GM19372 (cell line): ENCODE measurements at regions not wholly inside any gene's neighbourhood (a gene's known extent, or its start where the extent isn't known, plus 50 kb on each side); places are given as distances from the start of the nearest gene placed in this dataset.

ENCODE experiments used
- ATAC-seq: cut with Tn5 transposase; IDR thresholded peaks from one replicate; pipeline ENCODE4 v1.9.1; 2021; ENCODE audit warnings: mild to moderate bottlenecking, low read depth, moderate library complexity; ENCODE audit not compliant: unreplicated experiment

GRCh38 chr2:118791483-118791882, 56.0 kb downstream of the EN1 start:
- no peak for ATAC-seq

DNA sequence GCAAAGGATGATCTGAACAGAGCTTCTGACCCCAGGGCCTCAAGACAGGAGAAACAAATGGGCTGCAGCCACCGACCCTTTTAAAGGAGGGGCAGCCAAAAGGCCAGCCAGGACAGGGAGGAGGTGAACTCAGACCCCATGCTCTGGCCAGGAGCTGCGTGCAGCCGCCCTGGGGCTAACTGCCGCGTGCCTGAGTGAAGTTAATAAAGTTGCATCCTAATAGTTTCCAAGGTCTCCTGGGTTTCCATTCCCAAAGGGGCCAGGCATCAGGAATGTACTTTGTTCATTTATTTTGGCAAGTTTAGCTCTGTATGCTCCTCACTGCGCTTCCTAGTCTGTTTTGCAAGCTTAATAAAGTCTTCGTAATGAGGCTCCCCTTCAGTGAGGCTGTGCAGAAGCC, 60.7 kb downstream of the EN1 start:
- no peak for ATAC-seq

GRCh38 chr2:118784860-118785259, 62.6 kb downstream of the EN1 start:
- no peak for ATAC-seq

GRCh38 chr2:118779362-118779761, 68.1 kb downstream of the EN1 start:
- ATAC-seq, result no peak

GRCh38 chr2:118774458-118775133, 72.9 kb downstream of the EN1 start:
- peak; percentile 72 for ATAC-seq

GRCh38 chr2:118773826-118774225, 73.6 kb downstream of the EN1 start:
- no peak for ATAC-seq

GRCh38 chr2:118772487-118773200, 74.8 kb downstream of the EN1 start:
- no peak for ATAC-seq

- no peak for ATAC-seq
Observed at GRCh38 chr2:118769707-118770400, 77.6 kb downstream of the EN1 start.

GRCh38 chr2:118766871-118767270, 80.6 kb downstream of the EN1 start:
- no peak for ATAC-seq

- ATAC-seq, result no peak
Observed at GRCh38 chr2:118764855-118765254, 82.6 kb downstream of the EN1 start.

DNA sequence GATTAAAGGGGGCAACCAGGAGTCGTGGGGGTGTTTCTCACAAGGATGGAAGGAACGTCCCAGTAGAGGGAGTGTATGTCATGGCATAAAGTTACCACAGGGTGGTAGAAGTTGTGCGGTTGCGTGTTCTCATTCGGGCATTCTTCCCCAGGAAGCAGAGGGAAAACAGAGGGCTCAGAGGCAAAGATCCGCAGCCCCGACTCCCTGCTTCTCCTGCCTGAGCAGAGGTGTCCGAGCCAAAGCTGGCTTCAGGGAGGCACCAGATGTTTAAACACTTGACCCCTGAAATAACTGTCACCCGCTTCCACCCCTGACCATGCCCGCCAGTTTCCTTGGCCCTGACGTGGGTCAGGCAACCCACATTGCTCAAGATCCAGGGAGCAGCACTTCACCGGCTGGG, 83.7 kb downstream of the EN1 start:
- no peak for ATAC-seq

- no peak for ATAC-seq
Observed at GRCh38 chr2:118762290-118762689, 85.2 kb downstream of the EN1 start.

- ATAC-seq, result no peak
Observed at GRCh38 chr2:118761771-118762170, 85.7 kb downstream of the EN1 start.

- no peak for ATAC-seq
Observed at GRCh38 chr2:118755901-118756300, 91.5 kb downstream of the EN1 start.

- ATAC-seq, result no peak
Observed at GRCh38 chr2:118755384-118755783, 92.1 kb downstream of the EN1 start.

- no peak for ATAC-seq
Observed at GRCh38 chr2:118752762-118753429, 94.6 kb downstream of the EN1 start.

DNA sequence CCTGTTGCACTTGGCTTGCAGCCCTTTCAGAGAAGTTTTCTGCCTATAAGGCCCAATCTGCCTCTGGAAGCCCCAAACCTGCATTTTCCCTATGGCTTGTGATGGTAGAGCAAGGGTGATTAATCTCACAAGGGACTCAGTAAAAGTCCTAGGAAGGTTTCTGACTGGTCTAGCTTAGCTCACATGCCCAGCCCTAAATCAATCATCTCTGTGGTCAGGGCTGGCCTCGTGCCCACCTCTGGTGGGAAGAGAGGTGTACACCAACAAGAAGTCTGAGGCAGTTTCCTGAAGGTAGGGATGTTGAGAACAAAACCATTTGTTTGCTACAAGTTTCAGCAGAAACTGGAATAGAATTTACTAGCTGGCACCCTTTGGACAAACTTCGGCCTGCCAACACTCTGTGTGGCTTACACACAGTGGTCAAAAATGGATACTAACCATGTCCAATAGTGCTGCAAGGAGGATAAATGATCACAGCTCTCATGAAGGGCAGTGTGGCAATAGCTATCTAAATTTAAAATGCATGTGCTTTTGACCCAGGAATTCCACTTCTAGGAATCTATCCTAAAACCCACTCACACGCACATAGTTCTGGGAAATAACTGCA, 96.4 kb downstream of the EN1 start:
- ATAC-seq, result no peak

DNA sequence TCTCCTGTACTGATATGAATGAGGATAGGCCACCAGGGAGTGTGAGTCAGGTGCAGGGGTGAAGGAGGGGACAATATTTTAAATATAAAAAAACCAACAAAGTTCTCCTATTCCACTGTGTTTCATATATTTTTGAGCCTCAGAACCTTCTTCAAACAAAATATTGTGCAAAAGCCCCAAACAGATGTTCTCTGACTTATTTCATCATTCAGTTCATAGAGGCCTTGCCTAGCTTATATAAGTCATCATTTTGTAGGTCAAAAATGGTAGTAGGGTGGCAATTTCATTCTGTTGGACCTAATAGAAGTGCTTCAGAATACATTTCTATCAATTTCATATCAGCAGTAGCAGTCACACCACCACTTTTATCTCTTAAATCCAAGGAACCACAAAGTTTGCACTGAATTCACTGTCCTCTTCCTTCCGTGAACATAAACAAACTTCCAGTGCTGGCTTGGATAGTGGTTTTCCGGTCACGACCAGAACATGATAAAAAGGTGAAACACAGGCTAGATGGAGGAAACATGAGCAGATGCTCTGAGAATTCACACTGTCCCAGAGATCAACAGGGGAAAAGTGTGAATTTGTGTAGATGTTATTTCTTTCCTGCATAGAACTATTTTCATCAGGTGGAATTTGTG, 99.1 kb downstream of the EN1 start:
- no peak for ATAC-seq

- ATAC-seq, result no peak
Observed at GRCh38 chr2:118747637-118748036, 99.8 kb downstream of the EN1 start.

DNA sequence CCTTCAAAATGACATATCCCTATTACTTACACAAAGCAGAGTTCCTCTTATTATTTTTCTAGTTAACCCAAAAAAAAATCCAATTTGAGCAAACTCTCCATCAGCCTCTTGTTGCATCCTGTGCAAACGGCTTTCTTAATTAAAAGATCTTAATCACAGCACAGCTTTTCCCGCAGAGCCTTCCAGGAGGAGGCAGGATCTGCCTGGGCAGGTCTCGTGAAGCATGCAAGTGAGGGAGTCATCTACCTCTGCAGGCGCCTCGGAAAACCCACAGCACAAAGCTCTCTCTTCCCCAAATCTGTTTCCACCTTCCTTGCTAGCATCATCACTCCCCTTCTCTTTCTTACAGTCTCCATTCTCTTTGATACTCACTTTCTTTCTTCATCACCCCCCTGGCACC, 100.4 kb downstream of the EN1 start:
- ATAC-seq, result no peak
